Esophagus (tissue), 2 donors: ENCODE measurements at regions not wholly inside any gene's neighbourhood (a gene's known extent, or its start where the extent isn't known, plus 50 kb on each side); places are given as distances from the start of the nearest gene placed in this dataset.

Experiments
- H3K27ac ChIP-seq, 2 donors: one replicate each; pipeline ENCODE4 v1.5.1; 2013; ENCODE audit warnings: low read depth in 2 of 2, mild to moderate bottlenecking in 2 of 2, inconsistent platforms in 1 of 2, low read length in 1 of 2, moderate library complexity in 1 of 2
- H3K27me3 ChIP-seq, 2 donors: one replicate each; pipeline ENCODE4 v1.6.1; 2013; ENCODE audit warnings: low read length in 2 of 2, control low read depth in 1 of 2, mild to moderate bottlenecking in 1 of 2; ENCODE audit not compliant: insufficient read depth in 2 of 2, control insufficient read depth in 1 of 2
- H3K36me3 ChIP-seq, 2 donors: one replicate each; pipeline ENCODE4 v1.6.1; 2013; ENCODE audit warnings: low read length in 1 of 2; ENCODE audit not compliant: control insufficient read depth in 2 of 2, insufficient read depth in 2 of 2
- H3K4me1 ChIP-seq, 2 donors: one replicate each; pipeline ENCODE4 v1.6.1; 2013; ENCODE audit warnings: low read length in 1 of 2; ENCODE audit not compliant: control insufficient read depth in 2 of 2, insufficient read depth in 2 of 2
- H3K4me3 ChIP-seq, 2 donors: one replicate each; pipeline ENCODE4 v1.5.1; 2013; ENCODE audit warnings: low read length in 2 of 2, mild to moderate bottlenecking in 2 of 2, low read depth in 1 of 2, moderate library complexity in 1 of 2
- H3K9me3 ChIP-seq, 2 donors: one replicate each; pipeline ENCODE4 v1.6.1; 2013; ENCODE audit warnings: mild to moderate bottlenecking in 2 of 2, low read depth in 1 of 2, low read length in 1 of 2, moderate library complexity in 1 of 2; ENCODE audit not compliant: control insufficient read depth in 2 of 2, insufficient read depth in 1 of 2
- WGBS, 2 donors: extraction: QIAGEN DNeasy Blood & Tissue Kit; methylation state at CpG; one replicate each; pipeline ENCODE4 v1.1.7; 2013; 5-methylcytosine and 5-hydroxymethylcytosine counted together
- donor health status: healthy with polysubstance abuse.
- donor health status: Bipolar disorder and iron deficiency.

GRCh38 chr4:182126096-182126495 is 117.1 kb upstream of the TENM3 start:
- H3K27me3 ChIP-seq, result no peaks in the 10 kb centered on the region
- H3K9me3 ChIP-seq, result no peaks in the 10 kb centered on the region
- 65 to 66% methylated on average over 5 of the region's 5 CpGs for whole genome bisulfite sequencing, 2 donors
- no peak overlapping the region for H3K4me3 ChIP-seq
- no peaks in the 10 kb centered on the region for H3K36me3 ChIP-seq
- no peak overlapping the region for H3K27ac ChIP-seq
- no peaks in the 10 kb centered on the region for H3K4me1 ChIP-seq

- H3K27me3 ChIP-seq, result no peaks in the 10 kb centered on the region
- H3K4me3 ChIP-seq, result no peak overlapping the region
- 80 to 91% methylated on average over 2 of the region's 2 CpGs for whole genome bisulfite sequencing, 2 donors
- no peaks in the 10 kb centered on the region for H3K9me3 ChIP-seq
- no peaks in the 10 kb centered on the region for H3K36me3 ChIP-seq
- no peaks in the 10 kb centered on the region for H3K4me1 ChIP-seq
- H3K27ac ChIP-seq, result no peak overlapping the region
Measured at GRCh38 chr4:182126603-182127002, 116.6 kb upstream of the TENM3 start.

GRCh38 chr4:182133033-182133432 is 110.2 kb upstream of the TENM3 start:
- no peaks in the 10 kb centered on the region for H3K9me3 ChIP-seq

GRCh38 chr4:182134261-182134660 is 108.9 kb upstream of the TENM3 start:
- Histone ChIP-seq H3K27ac (no peak overlapping the region), H3K9me3 (no peaks in the 10 kb centered on the region), H3K27me3 (no peaks in the 10 kb centered on the region), H3K36me3 (no peaks in the 10 kb centered on the region), H3K4me3 (no peak overlapping the region), H3K4me1 (no peaks in the 10 kb centered on the region)

More at GRCh38 chr4:182133033-182133432, 110.2 kb upstream of the TENM3 start:
- Histone ChIP-seq H3K4me3 (no peak overlapping the region), H3K36me3 (no peaks in the 10 kb centered on the region), H3K27me3 (no peaks in the 10 kb centered on the region), H3K4me1 (no peaks in the 10 kb centered on the region), H3K27ac (no peak overlapping the region)
- 82 to 85% methylated on average over 3 of the region's 3 CpGs for WGBS, 2 donors

GRCh38 chr4:182136201-182136600 is 107.0 kb upstream of the TENM3 start:
- Histone ChIP-seq H3K4me1 (no peaks in the 10 kb centered on the region), H3K36me3 (no peaks in the 10 kb centered on the region), H3K9me3 (no peaks in the 10 kb centered on the region), H3K27ac (no peak overlapping the region), H3K4me3 (no peak overlapping the region), H3K27me3 (peaks cover under 1 to 4% of the 10 kb centered on the region in 2 donors)
- 67 to 76% methylated on average over 3 of the region's 3 CpGs for WGBS, 2 donors

- 63% methylated on average over 4 of the region's 4 CpGs for WGBS, 2 donors
- Histone ChIP-seq H3K4me3 (no peak overlapping the region), H3K4me1 (no peaks in the 10 kb centered on the region), H3K36me3 (no peaks in the 10 kb centered on the region), H3K9me3 (no peaks in the 10 kb centered on the region), H3K27ac (no peak overlapping the region), H3K27me3 (peaks cover 4 to 11% of the 10 kb centered on the region in 2 donors)
Measured at GRCh38 chr4:182137343-182137742, 105.9 kb upstream of the TENM3 start.

- peaks cover 4 to 24% of the 10 kb centered on the region in 2 donors for H3K27me3 ChIP-seq
Measured at GRCh38 chr4:182139491-182139890, 103.7 kb upstream of the TENM3 start.

GRCh38 chr4:182140547-182140946 is 102.7 kb upstream of the TENM3 start:
- no peak overlapping the region for H3K27ac ChIP-seq
- WGBS, 2 donors, result 58 to 59% methylated on average over 16 of the region's 16 CpGs

More at GRCh38 chr4:182139491-182139890, 103.7 kb upstream of the TENM3 start:
- WGBS, 2 donors, result 51 to 52% methylated on average over 13 of the region's 13 CpGs
- Histone ChIP-seq H3K9me3 (no peaks in the 10 kb centered on the region), H3K4me3 (no peak overlapping the region), H3K27ac (no peak overlapping the region), H3K4me1 (peaks cover 3 to 5% of the 10 kb centered on the region in 2 donors), H3K36me3 (no peaks in the 10 kb centered on the region)

GRCh38 chr4:182141061-182141460 is 102.1 kb upstream of the TENM3 start:
- Histone ChIP-seq H3K4me1 (peaks cover 5 to 6% of the 10 kb centered on the region in 2 donors), H3K9me3 (no peaks in the 10 kb centered on the region), H3K27me3 (peaks cover 4 to 24% of the 10 kb centered on the region in 2 donors), H3K4me3 (no peak overlapping the region), H3K36me3 (no peaks in the 10 kb centered on the region), H3K27ac (no peak overlapping the region)
- WGBS, 2 donors, result 23 to 29% methylated on average over 26 of the region's 26 CpGs

More at GRCh38 chr4:182140547-182140946, 102.7 kb upstream of the TENM3 start:
- no peak overlapping the region for H3K4me3 ChIP-seq
- H3K4me1 ChIP-seq, result peaks cover 5 to 6% of the 10 kb centered on the region in 2 donors
- peaks cover 4 to 24% of the 10 kb centered on the region in 2 donors for H3K27me3 ChIP-seq
- H3K36me3 ChIP-seq, result no peaks in the 10 kb centered on the region
- H3K9me3 ChIP-seq, result no peaks in the 10 kb centered on the region

- H3K9me3 ChIP-seq, result no peaks in the 10 kb centered on the region
- H3K36me3 ChIP-seq, result no peaks in the 10 kb centered on the region
- H3K4me1 ChIP-seq, result peaks cover 5 to 6% of the 10 kb centered on the region in 2 donors
- H3K27me3 ChIP-seq, result peaks cover 4 to 24% of the 10 kb centered on the region in 2 donors
- no peak overlapping the region for H3K27ac ChIP-seq
- 18 to 21% methylated on average over 65 of the region's 65 CpGs for WGBS, 2 donors
- H3K4me3 ChIP-seq, result peak overlapping the region; percentile 41 to 68
Measured at GRCh38 chr4:182142176-182143085, 100.8 kb upstream of the TENM3 start.
